Neural progenitor cell (in vitro differentiated cells): ENCODE measurements at regions not wholly inside any gene's neighbourhood (a gene's known extent, or its start where the extent isn't known, plus 50 kb on each side); places are given as distances from the start of the nearest gene placed in this dataset.
A peak's percentile ranks its signal among the peaks of the same experiment; 100 is the strongest.

ENCODE experiments used
- DNase-seq: peaks from one replicate; pipeline ENCODE4 v3.0.0-alpha.2; 2016; ENCODE audit warnings: low spot score
- H2AFZ ChIP-seq: fragments of 200-600 bp; sonication (generic); replicated peaks from 2 replicates; pipeline ENCODE4 v1.6.1; 2016; ENCODE audit warnings: antibody characterized with exemption
- H3F3A ChIP-seq: fragments of 200-600 bp; sonication (generic); 2 replicates; pipeline ENCODE4 v1.6.1; 2016; ENCODE audit warnings: antibody characterized with exemption, low read depth
- H3K27ac ChIP-seq: fragments of 200-600 bp; sonication (generic); 2 replicates; pipeline ENCODE4 v1.5.1; 2016; ENCODE audit warnings: mild to moderate bottlenecking
- H3K27me3 ChIP-seq: fragments of 200-600 bp; sonication (generic); 2 replicates; pipeline ENCODE4 v1.6.1; 2016; ENCODE audit warnings: mild to moderate bottlenecking, moderate library complexity
- H3K36me3 ChIP-seq: fragments of 200-600 bp; sonication (generic); 2 replicates; pipeline ENCODE4 v1.5.1; 2016
- H3K4me1 ChIP-seq: fragments of 200-600 bp; sonication (generic); 2 replicates; pipeline ENCODE4 v1.6.1; 2016; ENCODE audit warnings: mixed run types
- H3K4me2 ChIP-seq: fragments of 200-600 bp; sonication (generic); 2 replicates; pipeline ENCODE4 v1.6.1; 2016
- H3K4me3 ChIP-seq: fragments of 200-600 bp; sonication (generic); 2 replicates; pipeline ENCODE4 v1.5.1; 2016
- H3K79me2 ChIP-seq: fragments of 200-600 bp; sonication (generic); 2 replicates; pipeline ENCODE4 v1.6.1; 2016; ENCODE audit warnings: low read depth
- H3K9ac ChIP-seq: fragments of 200-600 bp; sonication (generic); 2 replicates; pipeline ENCODE4 v1.6.1; 2016
- H3K9me3 ChIP-seq: fragments of 200-600 bp; sonication (generic); 2 replicates; pipeline ENCODE4 v1.5.1; 2016; ENCODE audit warnings: low read depth
- H4K20me1 ChIP-seq: fragments of 200-600 bp; sonication (generic); 2 replicates; pipeline ENCODE4 v1.6.1; 2016; ENCODE audit warnings: low read depth
- H3K27ac Mint-ChIP-seq: 3 replicates; pipeline ENCODE4 v1.8.0; 2021; ENCODE audit warnings: mixed read lengths
- H3K27me3 Mint-ChIP-seq: 2 replicates; pipeline ENCODE4 v1.8.0; 2022; ENCODE audit warnings: low read depth, mild to moderate bottlenecking, inconsistent platforms, moderate library complexity, mixed read lengths; ENCODE audit not compliant: insufficient read depth
- H3K36me3 Mint-ChIP-seq: 3 replicates; pipeline ENCODE4 v1.8.0; 2021; ENCODE audit warnings: mixed read lengths
- H3K4me1 Mint-ChIP-seq: 3 replicates; pipeline ENCODE4 v1.8.0; 2021; ENCODE audit warnings: mixed read lengths
- H3K4me3 Mint-ChIP-seq: 3 replicates; pipeline ENCODE4 v1.8.0; 2021; ENCODE audit warnings: mild to moderate bottlenecking, moderate library complexity, mixed read lengths
- H3K9me3 Mint-ChIP-seq: 3 replicates; pipeline ENCODE4 v1.8.0; 2020; ENCODE audit warnings: mixed read lengths
- CTCF ChIP-seq: fragments of 200-600 bp; sonication (generic); IDR thresholded peaks from 2 replicates; pipeline ENCODE4 v1.5.1; 2017; ENCODE audit warnings: antibody characterized with exemption, mild to moderate bottlenecking
- EZH2 ChIP-seq: fragments of 200-600 bp; sonication (generic); IDR thresholded peaks from 2 replicates; pipeline ENCODE4 v1.6.1; 2017; ENCODE audit warnings: antibody characterized with exemption, mild to moderate bottlenecking, moderate library complexity
- EZH2phosphoT487 ChIP-seq: fragments of 200-600 bp; sonication (generic); IDR thresholded peaks from 2 replicates; pipeline ENCODE4 v1.6.1; 2017; ENCODE audit warnings: antibody characterized with exemption

- no peaks in the 10 kb centered on the region for H3K4me1 ChIP-seq
- H3K27ac ChIP-seq, result no peak overlapping the region
- H3K9ac ChIP-seq, result no peak overlapping the region
- H3K4me2 ChIP-seq, result no peak overlapping the region
- TF ChIP-seq EZH2phosphoT487, result no peak
- TF ChIP-seq EZH2, result no peak
- no peaks in the 10 kb centered on the region for H3K36me3 ChIP-seq
- no peak overlapping the region for H3K4me3 ChIP-seq
- no peaks in the 10 kb centered on the region for H3K27me3 ChIP-seq
- H3F3A ChIP-seq, result no peaks in the 10 kb centered on the region
- Mint-ChIP-seq H3K27ac (no peak overlapping the region), H3K27me3 (no peaks in the 10 kb centered on the region), H3K36me3 (no peaks in the 10 kb centered on the region), H3K9me3 (no peaks in the 10 kb centered on the region), H3K4me1 (no peaks in the 10 kb centered on the region), H3K4me3 (no peak overlapping the region)
- DNase-seq, result no peak
- no peaks in the 10 kb centered on the region for H3K79me2 ChIP-seq
- H4K20me1 ChIP-seq, result no peaks in the 10 kb centered on the region
- H2AFZ ChIP-seq, result no peak overlapping the region
- H3K9me3 ChIP-seq, result no peaks in the 10 kb centered on the region
These were observed 593.3 kb upstream of the KCNMB2 start for GRCh38 chr3:177942911-177943310.

GRCh38 chr3:177944228-177944661 is 592.0 kb upstream of the KCNMB2 start:
- Histone ChIP-seq H3F3A (no peaks in the 10 kb centered on the region), H2AFZ (no peak overlapping the region), H3K27ac (no peak overlapping the region), H3K4me2 (no peak overlapping the region), H3K36me3 (no peaks in the 10 kb centered on the region), H3K9ac (no peak overlapping the region), H3K27me3 (no peaks in the 10 kb centered on the region), H3K4me1 (no peaks in the 10 kb centered on the region), H3K4me3 (no peak overlapping the region), H3K79me2 (no peaks in the 10 kb centered on the region), H3K9me3 (no peaks in the 10 kb centered on the region), H4K20me1 (no peaks in the 10 kb centered on the region)
- Mint-ChIP-seq H3K36me3 (no peaks in the 10 kb centered on the region), H3K9me3 (no peaks in the 10 kb centered on the region), H3K4me1 (no peaks in the 10 kb centered on the region), H3K4me3 (no peak overlapping the region), H3K27me3 (no peaks in the 10 kb centered on the region), H3K27ac (no peak overlapping the region)
- no peak for DNase-seq
- TF ChIP-seq EZH2, result no peak
- no peak for TF ChIP-seq EZH2phosphoT487
- no peak for TF ChIP-seq CTCF

GRCh38 chr3:177946048-177946447 is 590.2 kb upstream of the KCNMB2 start:
- Histone ChIP-seq H3F3A (no peaks in the 10 kb centered on the region), H3K27ac (no peak overlapping the region), H2AFZ (no peak overlapping the region), H3K36me3 (no peaks in the 10 kb centered on the region), H4K20me1 (no peaks in the 10 kb centered on the region), H3K27me3 (no peaks in the 10 kb centered on the region), H3K9ac (no peak overlapping the region), H3K4me1 (no peaks in the 10 kb centered on the region), H3K9me3 (no peaks in the 10 kb centered on the region), H3K79me2 (no peaks in the 10 kb centered on the region), H3K4me3 (no peak overlapping the region), H3K4me2 (no peak overlapping the region)
- Mint-ChIP-seq H3K4me1 (no peaks in the 10 kb centered on the region), H3K27me3 (no peaks in the 10 kb centered on the region), H3K36me3 (no peaks in the 10 kb centered on the region), H3K4me3 (no peak overlapping the region), H3K9me3 (no peaks in the 10 kb centered on the region), H3K27ac (peak overlapping the region; percentile 86)
- no peak for DNase-seq
- TF ChIP-seq EZH2phosphoT487 (no peak), EZH2 (no peak), CTCF (no peak)

- Mint-ChIP-seq H3K4me1 (no peaks in the 10 kb centered on the region), H3K27ac (no peak overlapping the region), H3K4me3 (no peak overlapping the region), H3K9me3 (no peaks in the 10 kb centered on the region), H3K36me3 (no peaks in the 10 kb centered on the region), H3K27me3 (no peaks in the 10 kb centered on the region)
- Histone ChIP-seq H3K4me3 (no peak overlapping the region), H3K79me2 (no peaks in the 10 kb centered on the region), H3K4me1 (no peaks in the 10 kb centered on the region), H3K36me3 (no peaks in the 10 kb centered on the region), H2AFZ (no peak overlapping the region), H3K9ac (no peak overlapping the region), H3K9me3 (no peaks in the 10 kb centered on the region), H4K20me1 (no peaks in the 10 kb centered on the region), H3K27ac (no peak overlapping the region), H3K27me3 (no peaks in the 10 kb centered on the region), H3K4me2 (no peak overlapping the region), H3F3A (no peaks in the 10 kb centered on the region)
- no peak for TF ChIP-seq EZH2
- no peak for TF ChIP-seq EZH2phosphoT487
- no peak for TF ChIP-seq CTCF
- DNase-seq, result no peak
These were observed 589.7 kb upstream of the KCNMB2 start for GRCh38 chr3:177946497-177946896.
